GM23338 (cell line): ENCODE measurements at regions not wholly inside any gene's neighbourhood (a gene's known extent, or its start where the extent isn't known, plus 50 kb on each side); places are given as distances from the start of the nearest gene placed in this dataset.

Experiments used
- ATAC-seq: fragments of 200-7000 bp; cut with Tn5 transposase; 3 replicates; pipeline ENCODE4 v1.9.1; 2020
- DNase-seq: peaks from one replicate; pipeline ENCODE4 v3.0.0-alpha.2; 2015; ENCODE audit warnings: low spot score
- H2AFZ ChIP-seq: fragments of 200-600 bp; sonication (generic); 2 replicates; pipeline ENCODE4 v1.8.0; 2016; ENCODE audit warnings: antibody characterized with exemption, mild to moderate bottlenecking, moderate library complexity
- H3F3A ChIP-seq: fragments of 200-600 bp; sonication (generic); replicated peaks from 2 replicates; pipeline ENCODE4 v1.8.0; 2017; ENCODE audit warnings: antibody characterized with exemption, mixed run types, low read depth
- H3K27ac ChIP-seq: fragments of 200-600 bp; sonication (generic); 2 replicates; pipeline ENCODE4 v1.6.1; 2016; ENCODE audit warnings: low read depth
- H3K27me3 ChIP-seq: fragments of 200-600 bp; sonication (generic); 2 replicates; pipeline ENCODE4 v1.8.0; 2016; ENCODE audit warnings: mild to moderate bottlenecking, mixed run types, moderate library complexity; ENCODE audit not compliant: insufficient read depth
- H3K36me3 ChIP-seq: fragments of 200-600 bp; sonication (generic); 2 replicates; pipeline ENCODE4 v1.8.0; 2016; ENCODE audit warnings: mild to moderate bottlenecking; ENCODE audit not compliant: insufficient read depth
- H3K4me1 ChIP-seq: fragments of 200-600 bp; sonication (generic); 2 replicates; pipeline ENCODE4 v1.8.0; 2016; ENCODE audit warnings: mild to moderate bottlenecking, moderate library complexity; ENCODE audit not compliant: insufficient read depth
- H3K4me2 ChIP-seq: fragments of 200-600 bp; sonication (generic); 2 replicates; pipeline ENCODE4 v1.7.1; 2017; ENCODE audit warnings: mixed run types
- H3K4me3 ChIP-seq: fragments of 200-600 bp; sonication (generic); 2 replicates; pipeline ENCODE4 v1.6.1; 2016; ENCODE audit warnings: mixed run types
- H3K79me2 ChIP-seq: fragments of 200-600 bp; sonication (generic); replicated peaks from 2 replicates; pipeline ENCODE4 v1.8.0; 2017; ENCODE audit warnings: mild to moderate bottlenecking; ENCODE audit not compliant: insufficient read depth
- H3K9me2 ChIP-seq: fragments of 200-600 bp; sonication (generic); 2 replicates; pipeline ENCODE4 v1.8.0; 2017; ENCODE audit not compliant: insufficient read depth
- H4K20me1 ChIP-seq: fragments of 200-600 bp; sonication (generic); replicated peaks from 2 replicates; pipeline ENCODE4 v1.8.0; 2017; ENCODE audit warnings: mild to moderate bottlenecking; ENCODE audit not compliant: insufficient read depth
- H3K27ac Mint-ChIP-seq: 2 replicates; pipeline ENCODE4 v1.8.0; 2020; ENCODE audit warnings: inconsistent platforms, mild to moderate bottlenecking, moderate library complexity, mixed read lengths
- H3K27me3 Mint-ChIP-seq: 3 replicates; pipeline ENCODE4 v1.8.0; 2022; ENCODE audit warnings: low read depth, mild to moderate bottlenecking, moderate library complexity, mixed read lengths, inconsistent platforms; ENCODE audit not compliant: insufficient read depth, poor library complexity
- H3K36me3 Mint-ChIP-seq: 3 replicates; pipeline ENCODE4 v1.8.0; 2021; ENCODE audit warnings: low read depth, mild to moderate bottlenecking, inconsistent platforms, moderate library complexity, mixed read lengths
- H3K4me1 Mint-ChIP-seq: 3 replicates; pipeline ENCODE4 v1.8.0; 2020; ENCODE audit warnings: mild to moderate bottlenecking, inconsistent platforms, mixed read lengths
- H3K4me3 Mint-ChIP-seq: 3 replicates; pipeline ENCODE4 v1.8.0; 2021; ENCODE audit warnings: moderate library complexity, mild to moderate bottlenecking, inconsistent platforms, mixed read lengths
- H3K9me3 Mint-ChIP-seq: 3 replicates; pipeline ENCODE4 v1.8.0; 2020; ENCODE audit warnings: moderate library complexity, mild to moderate bottlenecking, inconsistent platforms, mixed read lengths
- EZH2 ChIP-seq: fragments of 200-600 bp; sonication (generic); IDR thresholded peaks from one replicate; pipeline ENCODE4 v1.8.0; 2017; ENCODE audit warnings: antibody characterized with exemption, mild to moderate bottlenecking, low read depth; ENCODE audit not compliant: unreplicated experiment
- JUNB ChIP-seq: IDR thresholded peaks from one replicate; pipeline ENCODE4 v1.6.1; 2016; ENCODE audit warnings: antibody characterized with exemption; ENCODE audit not compliant: unreplicated experiment
- STAT1 ChIP-seq: IDR thresholded peaks from one replicate; pipeline ENCODE4 v1.6.1; 2016; ENCODE audit warnings: antibody characterized with exemption; ENCODE audit not compliant: unreplicated experiment
- ZNF114 ChIP-seq: fragments of 250-450 bp; sonication (Bioruptor Pico); IDR thresholded peaks from 2 replicates; pipeline ENCODE4 v1.5.0; 2020; ENCODE audit warnings: mild to moderate bottlenecking, moderate library complexity
- TF ChIP-seq, protein P1 (sequence below): fragments of 250-450 bp; sonication (Bioruptor Pico); IDR thresholded peaks from 2 replicates; pipeline ENCODE4 v1.5.0; 2020; ENCODE audit warnings: mild to moderate bottlenecking, moderate library complexity
- TF ChIP-seq, protein P2 (sequence below): IDR thresholded peaks from 2 replicates; pipeline ENCODE4 v1.6.1; 2016; ENCODE audit warnings: antibody characterized with exemption
- TF ChIP-seq, protein P3 (sequence below), 2 experiments: fragments of 200-600 bp in 1 of 2; sonication (generic) in 1 of 2; conservative IDR thresholded peaks; 2 replicates each; pipeline versions ENCODE4 v1.5.1 to v1.6.1; 2016 to 2017; ENCODE audit warnings: antibody characterized with exemption in 2 of 2, low read depth in 2 of 2, mild to moderate bottlenecking in 2 of 2, moderate library complexity in 1 of 2
- TF ChIP-seq, protein P4 (sequence below): IDR thresholded peaks from one replicate; pipeline ENCODE4 v1.6.1; 2018; ENCODE audit warnings: antibody characterized with exemption; ENCODE audit not compliant: unreplicated experiment

DNA sequence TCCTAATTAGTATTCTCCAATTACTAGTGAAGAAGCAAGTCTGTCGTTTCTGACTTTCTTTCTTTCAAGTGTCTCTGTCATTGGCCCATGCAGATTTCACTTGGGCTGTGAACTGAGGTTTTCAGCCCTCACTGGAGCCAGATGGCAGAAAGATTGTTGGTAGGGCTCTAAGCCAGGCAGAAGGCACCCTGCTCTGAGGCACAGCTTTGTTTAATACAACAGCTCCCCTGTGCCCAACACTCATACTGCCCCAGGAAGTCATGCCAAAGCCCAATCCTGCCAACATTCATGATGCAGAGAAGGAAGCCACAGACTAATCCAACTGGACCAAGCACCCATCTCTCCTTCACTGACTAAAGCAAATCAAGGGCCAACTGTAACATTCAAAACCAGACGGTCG is 117.1 kb upstream of the FRG1 start (continued):
- TF ChIP-seq, protein P1, sequence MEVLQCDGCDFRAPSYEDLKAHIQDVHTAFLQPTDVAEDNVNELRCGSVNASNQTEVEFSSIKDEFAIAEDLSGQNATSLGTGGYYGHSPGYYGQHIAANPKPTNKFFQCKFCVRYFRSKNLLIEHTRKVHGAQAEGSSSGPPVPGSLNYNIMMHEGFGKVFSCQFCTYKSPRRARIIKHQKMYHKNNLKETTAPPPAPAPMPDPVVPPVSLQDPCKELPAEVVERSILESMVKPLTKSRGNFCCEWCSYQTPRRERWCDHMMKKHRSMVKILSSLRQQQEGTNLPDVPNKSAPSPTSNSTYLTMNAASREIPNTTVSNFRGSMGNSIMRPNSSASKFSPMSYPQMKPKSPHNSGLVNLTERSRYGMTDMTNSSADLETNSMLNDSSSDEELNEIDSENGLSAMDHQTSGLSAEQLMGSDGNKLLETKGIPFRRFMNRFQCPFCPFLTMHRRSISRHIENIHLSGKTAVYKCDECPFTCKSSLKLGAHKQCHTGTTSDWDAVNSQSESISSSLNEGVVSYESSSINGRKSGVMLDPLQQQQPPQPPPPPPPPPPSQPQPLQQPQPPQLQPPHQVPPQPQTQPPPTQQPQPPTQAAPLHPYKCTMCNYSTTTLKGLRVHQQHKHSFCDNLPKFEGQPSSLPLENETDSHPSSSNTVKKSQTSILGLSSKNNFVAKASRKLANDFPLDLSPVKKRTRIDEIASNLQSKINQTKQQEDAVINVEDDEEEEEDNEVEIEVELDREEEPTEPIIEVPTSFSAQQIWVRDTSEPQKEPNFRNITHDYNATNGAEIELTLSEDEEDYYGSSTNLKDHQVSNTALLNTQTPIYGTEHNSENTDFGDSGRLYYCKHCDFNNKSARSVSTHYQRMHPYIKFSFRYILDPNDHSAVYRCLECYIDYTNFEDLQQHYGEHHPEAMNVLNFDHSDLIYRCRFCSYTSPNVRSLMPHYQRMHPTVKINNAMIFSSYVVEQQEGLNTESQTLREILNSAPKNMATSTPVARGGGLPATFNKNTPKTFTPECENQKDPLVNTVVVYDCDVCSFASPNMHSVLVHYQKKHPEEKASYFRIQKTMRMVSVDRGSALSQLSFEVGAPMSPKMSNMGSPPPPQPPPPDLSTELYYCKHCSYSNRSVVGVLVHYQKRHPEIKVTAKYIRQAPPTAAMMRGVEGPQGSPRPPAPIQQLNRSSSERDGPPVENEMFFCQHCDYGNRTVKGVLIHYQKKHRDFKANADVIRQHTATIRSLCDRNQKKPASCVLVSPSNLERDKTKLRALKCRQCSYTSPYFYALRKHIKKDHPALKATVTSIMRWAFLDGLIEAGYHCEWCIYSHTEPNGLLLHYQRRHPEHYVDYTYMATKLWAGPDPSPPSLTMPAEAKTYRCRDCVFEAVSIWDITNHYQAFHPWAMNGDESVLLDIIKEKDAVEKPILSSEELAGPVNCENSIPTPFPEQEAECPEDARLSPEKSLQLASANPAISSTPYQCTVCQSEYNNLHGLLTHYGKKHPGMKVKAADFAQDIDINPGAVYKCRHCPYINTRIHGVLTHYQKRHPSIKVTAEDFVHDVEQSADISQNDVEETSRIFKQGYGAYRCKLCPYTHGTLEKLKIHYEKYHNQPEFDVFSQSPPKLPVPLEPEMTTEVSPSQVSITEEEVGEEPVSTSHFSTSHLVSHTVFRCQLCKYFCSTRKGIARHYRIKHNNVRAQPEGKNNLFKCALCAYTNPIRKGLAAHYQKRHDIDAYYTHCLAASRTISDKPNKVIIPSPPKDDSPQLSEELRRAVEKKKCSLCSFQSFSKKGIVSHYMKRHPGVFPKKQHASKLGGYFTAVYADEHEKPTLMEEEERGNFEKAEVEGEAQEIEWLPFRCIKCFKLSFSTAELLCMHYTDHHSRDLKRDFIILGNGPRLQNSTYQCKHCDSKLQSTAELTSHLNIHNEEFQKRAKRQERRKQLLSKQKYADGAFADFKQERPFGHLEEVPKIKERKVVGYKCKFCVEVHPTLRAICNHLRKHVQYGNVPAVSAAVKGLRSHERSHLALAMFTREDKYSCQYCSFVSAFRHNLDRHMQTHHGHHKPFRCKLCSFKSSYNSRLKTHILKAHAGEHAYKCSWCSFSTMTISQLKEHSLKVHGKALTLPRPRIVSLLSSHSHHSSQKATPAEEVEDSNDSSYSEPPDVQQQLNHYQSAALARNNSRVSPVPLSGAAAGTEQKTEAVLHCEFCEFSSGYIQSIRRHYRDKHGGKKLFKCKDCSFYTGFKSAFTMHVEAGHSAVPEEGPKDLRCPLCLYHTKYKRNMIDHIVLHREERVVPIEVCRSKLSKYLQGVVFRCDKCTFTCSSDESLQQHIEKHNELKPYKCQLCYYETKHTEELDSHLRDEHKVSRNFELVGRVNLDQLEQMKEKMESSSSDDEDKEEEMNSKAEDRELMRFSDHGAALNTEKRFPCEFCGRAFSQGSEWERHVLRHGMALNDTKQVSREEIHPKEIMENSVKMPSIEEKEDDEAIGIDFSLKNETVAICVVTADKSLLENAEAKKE (CRISPR knock-in tag), result no peak
- TF ChIP-seq STAT1, result no peak
- TF ChIP-seq, protein P2, sequence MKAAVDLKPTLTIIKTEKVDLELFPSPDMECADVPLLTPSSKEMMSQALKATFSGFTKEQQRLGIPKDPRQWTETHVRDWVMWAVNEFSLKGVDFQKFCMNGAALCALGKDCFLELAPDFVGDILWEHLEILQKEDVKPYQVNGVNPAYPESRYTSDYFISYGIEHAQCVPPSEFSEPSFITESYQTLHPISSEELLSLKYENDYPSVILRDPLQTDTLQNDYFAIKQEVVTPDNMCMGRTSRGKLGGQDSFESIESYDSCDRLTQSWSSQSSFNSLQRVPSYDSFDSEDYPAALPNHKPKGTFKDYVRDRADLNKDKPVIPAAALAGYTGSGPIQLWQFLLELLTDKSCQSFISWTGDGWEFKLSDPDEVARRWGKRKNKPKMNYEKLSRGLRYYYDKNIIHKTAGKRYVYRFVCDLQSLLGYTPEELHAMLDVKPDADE, result no peak

DNA sequence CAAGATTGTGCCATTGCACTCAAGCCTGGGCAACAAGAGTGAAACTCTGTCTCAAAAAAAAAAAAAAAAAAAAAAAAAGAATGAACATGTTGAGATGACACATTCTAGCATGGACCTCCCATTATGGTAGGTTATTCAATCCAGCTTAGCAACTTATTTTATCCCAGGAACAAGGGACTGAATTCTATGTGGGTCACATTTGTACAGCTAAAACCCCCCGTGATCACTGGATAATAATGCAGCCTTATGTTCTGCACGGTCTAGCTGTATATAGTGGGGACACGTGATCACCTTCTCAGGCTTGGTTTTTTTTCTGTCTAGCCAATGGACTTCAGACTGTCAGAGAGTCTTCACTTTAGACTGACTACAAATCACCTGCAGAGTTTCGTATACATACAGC is 115.2 kb upstream of the FRG1 start:
- H3K36me3 ChIP-seq, result no peaks in the 10 kb centered on the region
- no peak overlapping the region for H3K4me3 ChIP-seq
- H3K4me2 ChIP-seq, result no peak overlapping the region
- DNase-seq, result no peak
- H4K20me1 ChIP-seq, result no peaks in the 10 kb centered on the region
- no peaks in the 10 kb centered on the region for H3K79me2 ChIP-seq
- Mint-ChIP-seq H3K27ac (no peak overlapping the region), H3K9me3 (peaks cover 75% of the 10 kb centered on the region), H3K4me3 (no peak overlapping the region), H3K4me1 (peaks cover 16% of the 10 kb centered on the region), H3K36me3 (0 out of 3 replicates have a peak, but pooled peaks cover 2% of the 10 kb centered on the region), H3K27me3 (peaks cover 5% of the 10 kb centered on the region)
- no peaks in the 10 kb centered on the region for H3F3A ChIP-seq
- H3K27me3 ChIP-seq, result no peaks in the 10 kb centered on the region
- no peaks in the 10 kb centered on the region; the same call in 1 of the 2 replicates for H3K9me2 ChIP-seq
- no peak overlapping the region for H3K27ac ChIP-seq
- H2AFZ ChIP-seq, result no peak overlapping the region
- H3K4me1 ChIP-seq, result peaks cover 14% of the 10 kb centered on the region
- ATAC-seq, result no peak
- TF ChIP-seq EZH2 (no peak), ZNF114 (CRISPR knock-in tag) (no peak), JUNB (no peak)
- TF ChIP-seq, protein P3, sequence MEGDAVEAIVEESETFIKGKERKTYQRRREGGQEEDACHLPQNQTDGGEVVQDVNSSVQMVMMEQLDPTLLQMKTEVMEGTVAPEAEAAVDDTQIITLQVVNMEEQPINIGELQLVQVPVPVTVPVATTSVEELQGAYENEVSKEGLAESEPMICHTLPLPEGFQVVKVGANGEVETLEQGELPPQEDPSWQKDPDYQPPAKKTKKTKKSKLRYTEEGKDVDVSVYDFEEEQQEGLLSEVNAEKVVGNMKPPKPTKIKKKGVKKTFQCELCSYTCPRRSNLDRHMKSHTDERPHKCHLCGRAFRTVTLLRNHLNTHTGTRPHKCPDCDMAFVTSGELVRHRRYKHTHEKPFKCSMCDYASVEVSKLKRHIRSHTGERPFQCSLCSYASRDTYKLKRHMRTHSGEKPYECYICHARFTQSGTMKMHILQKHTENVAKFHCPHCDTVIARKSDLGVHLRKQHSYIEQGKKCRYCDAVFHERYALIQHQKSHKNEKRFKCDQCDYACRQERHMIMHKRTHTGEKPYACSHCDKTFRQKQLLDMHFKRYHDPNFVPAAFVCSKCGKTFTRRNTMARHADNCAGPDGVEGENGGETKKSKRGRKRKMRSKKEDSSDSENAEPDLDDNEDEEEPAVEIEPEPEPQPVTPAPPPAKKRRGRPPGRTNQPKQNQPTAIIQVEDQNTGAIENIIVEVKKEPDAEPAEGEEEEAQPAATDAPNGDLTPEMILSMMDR (conservative IDR thresholded peaks at IDR 0.05; ENCODE audit: low read depth in 2 of 2), result no peak
- TF ChIP-seq, protein P4, sequence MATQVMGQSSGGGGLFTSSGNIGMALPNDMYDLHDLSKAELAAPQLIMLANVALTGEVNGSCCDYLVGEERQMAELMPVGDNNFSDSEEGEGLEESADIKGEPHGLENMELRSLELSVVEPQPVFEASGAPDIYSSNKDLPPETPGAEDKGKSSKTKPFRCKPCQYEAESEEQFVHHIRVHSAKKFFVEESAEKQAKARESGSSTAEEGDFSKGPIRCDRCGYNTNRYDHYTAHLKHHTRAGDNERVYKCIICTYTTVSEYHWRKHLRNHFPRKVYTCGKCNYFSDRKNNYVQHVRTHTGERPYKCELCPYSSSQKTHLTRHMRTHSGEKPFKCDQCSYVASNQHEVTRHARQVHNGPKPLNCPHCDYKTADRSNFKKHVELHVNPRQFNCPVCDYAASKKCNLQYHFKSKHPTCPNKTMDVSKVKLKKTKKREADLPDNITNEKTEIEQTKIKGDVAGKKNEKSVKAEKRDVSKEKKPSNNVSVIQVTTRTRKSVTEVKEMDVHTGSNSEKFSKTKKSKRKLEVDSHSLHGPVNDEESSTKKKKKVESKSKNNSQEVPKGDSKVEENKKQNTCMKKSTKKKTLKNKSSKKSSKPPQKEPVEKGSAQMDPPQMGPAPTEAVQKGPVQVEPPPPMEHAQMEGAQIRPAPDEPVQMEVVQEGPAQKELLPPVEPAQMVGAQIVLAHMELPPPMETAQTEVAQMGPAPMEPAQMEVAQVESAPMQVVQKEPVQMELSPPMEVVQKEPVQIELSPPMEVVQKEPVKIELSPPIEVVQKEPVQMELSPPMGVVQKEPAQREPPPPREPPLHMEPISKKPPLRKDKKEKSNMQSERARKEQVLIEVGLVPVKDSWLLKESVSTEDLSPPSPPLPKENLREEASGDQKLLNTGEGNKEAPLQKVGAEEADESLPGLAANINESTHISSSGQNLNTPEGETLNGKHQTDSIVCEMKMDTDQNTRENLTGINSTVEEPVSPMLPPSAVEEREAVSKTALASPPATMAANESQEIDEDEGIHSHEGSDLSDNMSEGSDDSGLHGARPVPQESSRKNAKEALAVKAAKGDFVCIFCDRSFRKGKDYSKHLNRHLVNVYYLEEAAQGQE, result no peak
